DND-41 (cell line): ENCODE measurements at regions not wholly inside any gene's neighbourhood (a gene's known extent, or its start where the extent isn't known, plus 50 kb on each side); places are given as distances from the start of the nearest gene placed in this dataset.

Experiments
- ATAC-seq: fragments of 200-7000 bp; cut with Tn5 transposase; 3 replicates; pipeline ENCODE4 v1.9.1; 2021; ENCODE audit warnings: low read depth; ENCODE audit not compliant: insufficient read depth
- DNase-seq: peaks from one replicate; pipeline ENCODE4 v3.0.0-alpha.2; 2020
- H2AFZ ChIP-seq: 2 replicates; pipeline ENCODE4 v1.6.0; 2012; ENCODE audit warnings: low read depth, low read length
- H3K27ac ChIP-seq: 2 replicates; pipeline ENCODE4 v1.5.1; 2012; ENCODE audit warnings: low read length, inconsistent platforms
- H3K27me3 ChIP-seq: fragments of 200-600 bp; sonication (generic); 2 replicates; pipeline ENCODE4 v1.6.0; 2012; ENCODE audit warnings: low read length, mild to moderate bottlenecking, inconsistent platforms; ENCODE audit not compliant: insufficient read depth, poor library complexity
- H3K36me3 ChIP-seq: 2 replicates; pipeline ENCODE4 v1.5.1; 2012; ENCODE audit warnings: low read length, inconsistent platforms; ENCODE audit not compliant: insufficient read depth
- H3K4me1 ChIP-seq: 2 replicates; pipeline ENCODE4 v1.5.1; 2012; ENCODE audit warnings: mild to moderate bottlenecking, low read length; ENCODE audit not compliant: insufficient read depth
- H3K4me2 ChIP-seq: 2 replicates; pipeline ENCODE4 v1.6.0; 2012; ENCODE audit warnings: mild to moderate bottlenecking, moderate library complexity, low read length, inconsistent platforms; ENCODE audit not compliant: insufficient read depth
- H3K4me3 ChIP-seq, 2 experiments: fragments of 200-600 bp in 1 of 2; shearing (Covaris generic) in 1 of 2; 2 replicates each; pipeline ENCODE4 v1.5.1; 2012 to 2016; ENCODE audit warnings: inconsistent platforms in 2 of 2, low read length in 2 of 2, mild to moderate bottlenecking in 2 of 2, low read depth in 1 of 2, moderate library complexity in 1 of 2
- H3K79me2 ChIP-seq: 2 replicates; pipeline ENCODE4 v1.6.0; 2012; ENCODE audit warnings: low read length, inconsistent platforms; ENCODE audit not compliant: insufficient read depth
- H3K9ac ChIP-seq: 2 replicates; pipeline ENCODE4 v1.6.0; 2012; ENCODE audit warnings: low read depth, mild to moderate bottlenecking, inconsistent platforms, low read length, moderate library complexity
- H3K9me3 ChIP-seq: 2 replicates; pipeline ENCODE4 v1.5.1; 2012; ENCODE audit warnings: low read length, moderate library complexity, mild to moderate bottlenecking, inconsistent platforms; ENCODE audit not compliant: insufficient read depth, severe bottlenecking
- H4K20me1 ChIP-seq: 2 replicates; pipeline ENCODE4 v1.6.0; 2012; ENCODE audit warnings: low read length; ENCODE audit not compliant: insufficient read depth
- EZH2 ChIP-seq: IDR thresholded peaks from 3 replicates; pipeline ENCODE4 v1.6.1; 2012; ENCODE audit warnings: borderline replicate concordance, low read depth, mild to moderate bottlenecking, moderate library complexity, low read length, inconsistent platforms; ENCODE audit not compliant: severe bottlenecking
- TF ChIP-seq, protein P1 (sequence below): IDR thresholded peaks from 2 replicates; pipeline ENCODE4 v1.5.1; 2012; ENCODE audit warnings: borderline replicate concordance, low read length, moderate library complexity, mild to moderate bottlenecking; ENCODE audit not compliant: poor library complexity, severe bottlenecking; ENCODE audit errors: extremely low read depth

DNA sequence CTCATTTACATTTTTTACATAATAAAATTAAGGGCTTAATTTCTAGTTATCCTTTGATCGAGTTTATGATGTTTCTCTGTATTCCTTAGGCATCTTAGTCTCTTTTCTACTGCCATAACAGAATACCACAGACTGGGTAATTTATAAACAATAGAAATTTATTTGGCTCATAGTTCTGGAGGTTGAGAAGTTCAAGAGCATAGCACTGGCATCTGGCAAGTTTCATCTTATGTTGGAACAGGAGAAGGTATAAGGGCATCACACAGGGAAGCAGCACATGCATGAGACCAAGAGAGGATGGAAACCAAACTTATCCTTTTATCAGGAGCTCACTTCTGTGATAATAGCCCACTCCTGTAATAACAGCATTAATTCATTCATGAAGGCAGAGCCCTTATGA lies 284.9 kb upstream of the COX7C start:
- Histone ChIP-seq H3K4me2 (no peak overlapping the region), H3K9me3 (no peaks in the 10 kb centered on the region), H2AFZ (no peak overlapping the region), H3K4me1 (no peaks in the 10 kb centered on the region), H3K4me3 (no peak overlapping the region), H3K27ac (no peak overlapping the region), H3K27me3 (no peaks in the 10 kb centered on the region), H3K36me3 (no peaks in the 10 kb centered on the region), H3K79me2 (no peaks in the 10 kb centered on the region), H4K20me1 (no peaks in the 10 kb centered on the region), H3K9ac (no peak overlapping the region)
- DNase-seq (no peak), ATAC-seq (no peak)
- TF ChIP-seq, protein P1, sequence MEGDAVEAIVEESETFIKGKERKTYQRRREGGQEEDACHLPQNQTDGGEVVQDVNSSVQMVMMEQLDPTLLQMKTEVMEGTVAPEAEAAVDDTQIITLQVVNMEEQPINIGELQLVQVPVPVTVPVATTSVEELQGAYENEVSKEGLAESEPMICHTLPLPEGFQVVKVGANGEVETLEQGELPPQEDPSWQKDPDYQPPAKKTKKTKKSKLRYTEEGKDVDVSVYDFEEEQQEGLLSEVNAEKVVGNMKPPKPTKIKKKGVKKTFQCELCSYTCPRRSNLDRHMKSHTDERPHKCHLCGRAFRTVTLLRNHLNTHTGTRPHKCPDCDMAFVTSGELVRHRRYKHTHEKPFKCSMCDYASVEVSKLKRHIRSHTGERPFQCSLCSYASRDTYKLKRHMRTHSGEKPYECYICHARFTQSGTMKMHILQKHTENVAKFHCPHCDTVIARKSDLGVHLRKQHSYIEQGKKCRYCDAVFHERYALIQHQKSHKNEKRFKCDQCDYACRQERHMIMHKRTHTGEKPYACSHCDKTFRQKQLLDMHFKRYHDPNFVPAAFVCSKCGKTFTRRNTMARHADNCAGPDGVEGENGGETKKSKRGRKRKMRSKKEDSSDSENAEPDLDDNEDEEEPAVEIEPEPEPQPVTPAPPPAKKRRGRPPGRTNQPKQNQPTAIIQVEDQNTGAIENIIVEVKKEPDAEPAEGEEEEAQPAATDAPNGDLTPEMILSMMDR = no peak
- TF ChIP-seq EZH2 = no peak

GRCh38 chr5:86337667-86338460 lies 279.9 kb upstream of the COX7C start:
- ATAC-seq = no peak

DNA sequence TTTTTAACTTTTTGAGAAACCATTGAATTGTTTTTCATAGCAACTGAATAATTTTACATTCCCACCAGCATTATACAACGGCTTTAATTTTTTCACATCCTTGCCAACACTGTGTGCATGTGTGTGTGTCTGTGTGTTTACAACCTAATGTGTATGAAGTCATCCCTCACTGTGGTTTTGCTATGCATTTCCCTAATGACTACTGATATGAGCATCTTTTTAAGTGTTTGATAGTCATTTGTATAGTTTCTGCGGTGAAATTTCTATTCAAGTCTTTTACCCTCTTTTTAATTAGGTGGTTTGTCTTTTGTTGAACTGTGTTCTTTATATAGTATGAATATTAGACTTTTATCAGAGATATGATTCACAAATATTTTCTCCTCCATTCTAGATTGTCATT lies 263.1 kb upstream of the COX7C start:
- Histone ChIP-seq H3K9ac (no peak overlapping the region), H3K27ac (no peak overlapping the region), H3K27me3 (no peaks in the 10 kb centered on the region), H4K20me1 (no peaks in the 10 kb centered on the region), H3K79me2 (no peaks in the 10 kb centered on the region), H3K9me3 (no peaks in the 10 kb centered on the region), H3K4me3 (no peak overlapping the region), H3K4me2 (no peak overlapping the region), H2AFZ (no peak overlapping the region), H3K36me3 (no peaks in the 10 kb centered on the region), H3K4me1 (no peaks in the 10 kb centered on the region)
- no peak for TF ChIP-seq EZH2
- TF ChIP-seq, protein P1 = no peak
- ATAC-seq (no peak), DNase-seq (no peak)

More at GRCh38 chr5:86337667-86338460, 279.9 kb upstream of the COX7C start:
- H4K20me1 ChIP-seq = no peaks in the 10 kb centered on the region
- H3K4me2 ChIP-seq = no peak overlapping the region
- no peaks in the 10 kb centered on the region for H3K4me1 ChIP-seq
- H3K9ac ChIP-seq = no peak overlapping the region
- no peak overlapping the region for H2AFZ ChIP-seq
- H3K27me3 ChIP-seq = no peaks in the 10 kb centered on the region
- no peak for TF ChIP-seq EZH2
- TF ChIP-seq, protein P1 = no peak
- H3K27ac ChIP-seq = no peak overlapping the region
- no peaks in the 10 kb centered on the region for H3K9me3 ChIP-seq
- no peaks in the 10 kb centered on the region for H3K79me2 ChIP-seq
- no peaks in the 10 kb centered on the region for H3K36me3 ChIP-seq
- H3K4me3 ChIP-seq = no peak overlapping the region
- no peak for DNase-seq
